T-cell (primary cell): ENCODE measurements at regions not wholly inside any gene's neighbourhood (a gene's known extent, or its start where the extent isn't known, plus 50 kb on each side); places are given as distances from the start of the nearest gene placed in this dataset.

Experiments
- ATAC-seq, 4 experiments: fragments of 200-7000 bp in 3 of 4; fragments of 150-1000 bp in 1 of 4; cut with Tn5 transposase; replicated peaks in 1 of 4; 1 replicate in 3 of 4; 2 replicates in 1 of 4; pipeline ENCODE4 v1.10.0; 2021; ENCODE audit warnings: moderate library complexity in 3 of 4, mild to moderate bottlenecking in 2 of 4, moderate number of reproducible peaks in 1 of 4
- CTCF ChIA-PET, 2 donors: fragments of 300-600 bp; sonication (Branson Sonifier 250); formaldehyde crosslinking; loops; one replicate each; lab custom pipeline; 2022; ENCODE audit warnings: antibody characterized with exemption in 2 of 2; lab: Charles Lee
- POLR2A ChIA-PET, 2 donors: fragments of 300-600 bp; sonication (Branson Sonifier 250); formaldehyde crosslinking; loops; one replicate each; lab custom pipeline; 2022; ENCODE audit warnings: antibody characterized with exemption in 2 of 2; lab: Charles Lee
- DNase-seq, 35 experiments: peaks; one replicate each; pipeline versions ENCODE4 v3.0.0 to v3.0.0-alpha.2; 2013 to 2023
- H3K27ac ChIP-seq: one replicate; pipeline ENCODE4 v1.5.1; 2013; ENCODE audit warnings: low read length
- H3K27me3 ChIP-seq, 2 experiments: replicated peaks in 1 of 2; 1 replicate in 1 of 2; 2 replicates in 1 of 2; pipeline versions ENCODE4 v1.6.1 to v1.7.0; 2013; ENCODE audit warnings: low read length in 1 of 2, mixed read lengths in 1 of 2; ENCODE audit not compliant: control insufficient read depth in 2 of 2, insufficient read depth in 2 of 2; ENCODE audit errors: extremely low read depth in 1 of 2
- H3K36me3 ChIP-seq, 2 donors: 1 replicate in 1 of 2; 2 replicates in 1 of 2; pipeline versions ENCODE4 v1.6.1 to v1.7.0; 2013; ENCODE audit warnings: low read length in 1 of 2; ENCODE audit not compliant: control insufficient read depth in 2 of 2, insufficient read depth in 1 of 2; ENCODE audit errors: extremely low read depth in 1 of 2
- H3K4me1 ChIP-seq, 2 experiments: 1 replicate in 1 of 2; 2 replicates in 1 of 2; pipeline versions ENCODE4 v1.6.1 to v1.7.0; 2013; ENCODE audit warnings: low read length in 2 of 2, mixed read lengths in 1 of 2; ENCODE audit not compliant: insufficient read depth in 2 of 2, control insufficient read depth in 1 of 2; ENCODE audit errors: extremely low read depth in 1 of 2
- H3K4me3 ChIP-seq, 2 donors: 1 replicate in 1 of 2; 2 replicates in 1 of 2; pipeline versions ENCODE4 v1.5.1 to v1.7.0; 2013; ENCODE audit warnings: mild to moderate bottlenecking in 2 of 2, low read length in 1 of 2, moderate library complexity in 1 of 2; ENCODE audit not compliant: control insufficient read depth in 1 of 2; ENCODE audit errors: extremely low read depth in 1 of 2
- H3K9me3 ChIP-seq: 2 replicates; pipeline ENCODE4 v1.7.0; 2013
- H3K27ac Mint-ChIP-seq, 2 donors: one replicate each; pipeline ENCODE4 v1.8.0; 2020 to 2021; ENCODE audit warnings: mild to moderate bottlenecking in 2 of 2, mixed read lengths in 2 of 2
- H3K27me3 Mint-ChIP-seq, 2 donors: one replicate each; pipeline ENCODE4 v1.8.0; 2021 to 2022; ENCODE audit warnings: mixed read lengths in 2 of 2
- H3K36me3 Mint-ChIP-seq: one replicate; pipeline ENCODE4 v1.8.0; 2021; ENCODE audit warnings: mixed read lengths
- H3K4me1 Mint-ChIP-seq, 3 donors: one replicate each; pipeline ENCODE4 v1.8.0; 2020 to 2022; ENCODE audit warnings: mixed read lengths in 3 of 3, mild to moderate bottlenecking in 1 of 3
- H3K4me3 Mint-ChIP-seq, 3 donors: one replicate each; pipeline ENCODE4 v1.8.0; 2020 to 2022; ENCODE audit warnings: mild to moderate bottlenecking in 3 of 3, mixed read lengths in 3 of 3, moderate library complexity in 3 of 3
- H3K9me3 Mint-ChIP-seq, 3 donors: one replicate each; pipeline ENCODE4 v1.8.0; 2020 to 2022; ENCODE audit warnings: mixed read lengths in 3 of 3
- WGBS: methylation state at CpG from one replicate; pipeline ENCODE4 v1.1.5; 2013; ENCODE audit warnings: missing lambda C conversion rate; ENCODE audit not compliant: insufficient coverage; 5-methylcytosine and 5-hydroxymethylcytosine counted together

- ChIA-PET POLR2A (no interaction called here), CTCF (no interaction called here)
- no peak overlapping the region for H3K4me3 Mint-ChIP-seq
- ATAC-seq, result no peak
- 94% methylated on average over 2 of the region's 3 CpGs for WGBS
- no peak overlapping the region for H3K27ac Mint-ChIP-seq
- Histone ChIP-seq H3K27me3 (peaks cover 0 to 19% of the 10 kb centered on the region in 2 experiments), H3K9me3 (no peaks in the 10 kb centered on the region), H3K4me3 (no peak overlapping the region), H3K4me1 (no peaks in the 10 kb centered on the region), H3K27ac (no peak overlapping the region), H3K36me3 (no peaks in the 10 kb centered on the region)
- no peak for DNase-seq
- peaks cover 0 to 6% (median 0%) of the 10 kb centered on the region in 3 donors for H3K4me1 Mint-ChIP-seq
- peaks cover 0 to 3% of the 10 kb centered on the region in 2 donors for H3K27me3 Mint-ChIP-seq
- H3K9me3 Mint-ChIP-seq, result no peaks in the 10 kb centered on the region
- no peaks in the 10 kb centered on the region for H3K36me3 Mint-ChIP-seq
These were observed 231.5 kb downstream of the LOXHD1 start for GRCh38 chr18:46425511-46425910.

DNA sequence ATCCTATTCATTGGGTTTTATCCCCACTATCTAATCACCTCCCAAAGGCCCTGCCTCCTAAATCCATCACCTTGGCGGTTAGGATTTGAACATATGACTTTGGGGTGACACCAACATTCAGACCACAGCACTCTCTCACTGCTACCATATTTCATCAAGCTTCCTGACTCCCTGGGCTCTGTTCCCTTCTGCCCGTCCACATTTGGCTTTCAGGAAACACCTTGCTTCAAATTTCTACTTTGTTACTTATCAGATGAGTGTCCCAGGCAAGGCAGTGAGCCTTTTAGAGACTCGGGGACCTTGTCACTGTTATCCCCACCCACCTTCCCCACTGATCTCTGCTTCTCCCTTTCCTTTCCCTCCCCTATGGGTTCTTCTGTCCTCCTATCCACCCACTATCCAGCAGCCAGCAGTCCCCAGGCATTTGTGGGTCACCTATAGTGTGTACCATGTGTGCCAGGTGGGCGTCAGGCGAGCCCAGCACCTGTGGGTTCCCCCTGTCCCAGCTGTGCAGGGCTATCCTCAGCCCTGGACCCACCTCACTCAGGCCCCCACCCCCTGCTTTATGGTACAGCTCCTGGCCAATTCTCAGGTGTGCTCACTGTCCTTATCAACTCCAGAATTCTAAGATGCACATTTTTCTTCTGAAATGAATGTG lies 230.9 kb downstream of the LOXHD1 start:
- Histone ChIP-seq H3K27me3 (peaks cover 0 to 19% of the 10 kb centered on the region in 2 experiments), H3K4me3 (no peak overlapping the region), H3K27ac (no peak overlapping the region), H3K4me1 (no peaks in the 10 kb centered on the region), H3K9me3 (no peaks in the 10 kb centered on the region), H3K36me3 (no peaks in the 10 kb centered on the region)
- POLR2A ChIA-PET, result no interaction called here
- Mint-ChIP-seq H3K9me3 (no peaks in the 10 kb centered on the region), H3K36me3 (no peaks in the 10 kb centered on the region), H3K27ac (no peak overlapping the region), H3K4me3 (no peak overlapping the region), H3K4me1 (peaks cover 0 to 6% (median 0%) of the 10 kb centered on the region in 3 donors), H3K27me3 (peaks cover 0 to 7% of the 10 kb centered on the region in 2 donors)
- no peak for ATAC-seq
- no peak for DNase-seq
- CTCF ChIA-PET, result interaction anchor here in 1 of 2 donors (0.7 kb wide), 1 partner anchor 127 kb away, joined by 3 read pairs; no protein-coding TSS in a partner anchor
- 60% methylated on average over 4 of the region's 5 CpGs for WGBS

DNA sequence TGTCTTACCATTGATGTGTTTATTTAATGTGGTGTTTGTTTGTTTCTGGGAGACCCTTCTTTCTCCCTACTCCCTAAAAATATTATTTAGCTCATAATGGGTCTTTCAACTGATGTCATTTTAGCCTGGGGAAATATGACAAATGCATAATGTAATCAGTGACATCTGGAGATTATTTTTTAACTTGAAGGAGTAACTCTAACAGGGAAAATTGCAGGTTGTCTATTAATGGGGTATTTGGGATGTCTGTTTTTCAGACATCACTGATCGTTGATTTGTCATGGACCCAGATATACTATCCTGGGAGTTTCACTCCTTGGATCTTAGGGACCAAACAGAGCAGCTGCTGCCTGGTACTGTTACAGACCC lies 230.4 kb downstream of the LOXHD1 start:
- Histone ChIP-seq H3K9me3 (no peaks in the 10 kb centered on the region), H3K36me3 (no peaks in the 10 kb centered on the region), H3K4me1 (no peaks in the 10 kb centered on the region), H3K4me3 (no peak overlapping the region), H3K27ac (no peak overlapping the region), H3K27me3 (peaks cover 0 to 21% of the 10 kb centered on the region in 2 experiments)
- Mint-ChIP-seq H3K36me3 (no peaks in the 10 kb centered on the region), H3K4me3 (no peak overlapping the region), H3K27me3 (peaks cover 0 to 7% of the 10 kb centered on the region in 2 donors), H3K27ac (no peak overlapping the region), H3K4me1 (peaks cover 0 to 6% (median 0%) of the 10 kb centered on the region in 3 donors), H3K9me3 (no peaks in the 10 kb centered on the region)
- no peak for DNase-seq
- no peak for ATAC-seq
- ChIA-PET CTCF (interaction anchor here in 1 of 2 donors (0.7 kb wide), 1 partner anchor 128 kb away, joined by 3 read pairs; no protein-coding TSS in a partner anchor), POLR2A (no interaction called here)
- 78% methylated on average over 1 of the region's 1 CpG for WGBS
